NB4 (cell line): ENCODE measurements at regions not wholly inside any gene's neighbourhood (a gene's known extent, or its start where the extent isn't known, plus 50 kb on each side); places are given as distances from the start of the nearest gene placed in this dataset.
"Not testable (repeated sequence)": the region's sequence is repeated elsewhere in the genome, so short reads cannot be mapped to it uniquely, and the experiment has no call there.

Source experiments
- DNase-seq: peaks from one replicate; pipeline ENCODE4 v3.0.0; 2010; ENCODE audit warnings: low read depth
- H3K4me3 ChIP-seq: one replicate; pipeline ENCODE4 v1.5.1; 2011; ENCODE audit warnings: mild to moderate bottlenecking, low read depth, low read length, moderate library complexity
- CTCF ChIP-seq: IDR thresholded peaks from one replicate; pipeline ENCODE4 v1.5.1; 2012; ENCODE audit warnings: low read depth, low read length
- MAX ChIP-seq: IDR thresholded peaks from 2 replicates; pipeline ENCODE4 v1.6.1; 2011; ENCODE audit warnings: low read depth, low read length
- MYC ChIP-seq: IDR thresholded peaks from 2 replicates; pipeline ENCODE4 v1.6.1; 2011; ENCODE audit warnings: low read depth, low read length
- POLR2A ChIP-seq: IDR thresholded peaks from 2 replicates; pipeline ENCODE4 v1.6.1; 2011; ENCODE audit warnings: mild to moderate bottlenecking; ENCODE audit not compliant: insufficient read length; ENCODE audit errors: extremely low read depth

- DNase-seq, H3K4me3 ChIP-seq: not testable (repeated sequence)
Observed at GRCh38 chr13:109702030-109702597, 84.3 kb downstream of the IRS2 start.

- peak; percentile 99 for DNase-seq
- peak overlapping the region; percentile 26 for H3K4me3 ChIP-seq
- peak; percentile 81 for TF ChIP-seq MAX
- TF ChIP-seq MYC = peak; percentile 89
- no peak for TF ChIP-seq CTCF
- TF ChIP-seq POLR2A = peak; percentile 31
Observed at GRCh38 chr13:109700176-109700575, 86.2 kb downstream of the IRS2 start.

- no peak overlapping the region for H3K4me3 ChIP-seq
- peak; percentile 63 for DNase-seq
- TF ChIP-seq CTCF (peak; percentile 24), MAX (peak; percentile 51), MYC (peak; percentile 31; the same call in 1 of the 2 replicates), POLR2A (no peak)
Observed at GRCh38 chr13:109699628-109700071, 86.7 kb downstream of the IRS2 start.

GRCh38 chr13:109698779-109699178, 87.6 kb downstream of the IRS2 start:
- no peak overlapping the region for H3K4me3 ChIP-seq
- TF ChIP-seq CTCF = no peak
- TF ChIP-seq MYC = no peak; the same call in 1 of the 2 replicates
- TF ChIP-seq POLR2A = no peak
- TF ChIP-seq MAX = no peak
- peak; percentile 67 for DNase-seq

GRCh38 chr13:109697936-109698335, 88.4 kb downstream of the IRS2 start:
- TF ChIP-seq POLR2A = no peak
- no peak for DNase-seq
- no peak overlapping the region for H3K4me3 ChIP-seq

- TF ChIP-seq MAX (no peak), CTCF (no peak), MYC (no peak), POLR2A (no peak)
- no peak overlapping the region for H3K4me3 ChIP-seq
Observed at GRCh38 chr13:109695402-109696190, 90.8 kb downstream of the IRS2 start.

More at GRCh38 chr13:109695402-109696190, 90.8 kb downstream of the IRS2 start:
- no peak for DNase-seq
